ENCODE measurements at regions not wholly inside any gene's neighbourhood (a gene's known extent, or its start where the extent isn't known, plus 50 kb on each side); places are given as distances from the start of the nearest gene placed in this dataset.
A peak's percentile ranks its signal among the peaks of the same experiment; 100 is the strongest.

DNA sequence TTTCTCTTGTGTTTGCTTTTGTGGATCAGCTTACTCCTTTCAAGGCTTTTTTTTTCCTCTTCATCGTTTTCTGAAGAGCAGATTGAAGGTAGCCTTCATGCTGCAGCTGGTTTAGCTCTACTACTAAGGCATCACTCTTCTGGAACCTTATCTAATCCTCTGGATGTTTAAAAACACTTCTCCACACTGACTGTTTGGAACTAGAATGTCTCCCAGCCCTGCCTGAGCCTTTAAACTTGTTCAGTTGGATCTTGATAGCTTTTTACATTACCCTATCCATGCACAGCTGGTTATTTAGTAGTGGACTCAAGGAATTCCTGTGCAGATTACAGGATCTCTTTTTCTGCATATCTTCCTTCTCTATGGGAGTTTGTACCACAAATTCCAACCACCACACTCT lies 108.9 kb upstream of the ASCC3 start:
- ATAC-seq (ENCODE audit: low FRiP score) (no peak), DNase-seq (ENCODE audit: low spot score) (no peak)
- TF ChIP-seq CTCF (IDR thresholded peaks at IDR 0.05): no peak

- ATAC-seq (ENCODE audit: low FRiP score): peak; percentile 28
Measured at GRCh38 chr6:100996409-100996808, 115.3 kb upstream of the ASCC3 start.

DNA sequence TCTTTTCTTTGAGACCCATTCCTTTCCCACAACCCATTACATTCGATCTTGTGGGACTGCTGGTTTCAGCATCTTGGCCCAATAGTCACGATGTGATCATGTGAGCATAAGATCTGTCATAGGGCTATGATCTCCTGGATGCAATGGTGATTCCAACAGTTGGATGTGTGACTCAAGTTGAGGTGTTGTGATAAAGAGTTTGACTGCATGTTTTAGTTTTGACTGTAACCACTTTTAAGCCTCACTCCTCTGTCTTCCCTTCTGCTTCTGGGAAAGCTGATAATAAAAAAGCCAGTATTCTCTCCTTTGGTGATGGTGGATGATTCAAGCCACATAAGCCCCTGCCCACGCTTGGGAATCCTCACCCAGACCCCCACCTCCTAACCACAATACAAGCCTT lies 117.0 kb upstream of the ASCC3 start:
- no peak for TF ChIP-seq CTCF (IDR thresholded peaks at IDR 0.05)
- ATAC-seq (ENCODE audit: low FRiP score): no peak

More at GRCh38 chr6:100996409-100996808, 115.3 kb upstream of the ASCC3 start:
- DNase-seq (ENCODE audit: low spot score): no peak
- TF ChIP-seq CTCF (IDR thresholded peaks at IDR 0.05): no peak

DNA sequence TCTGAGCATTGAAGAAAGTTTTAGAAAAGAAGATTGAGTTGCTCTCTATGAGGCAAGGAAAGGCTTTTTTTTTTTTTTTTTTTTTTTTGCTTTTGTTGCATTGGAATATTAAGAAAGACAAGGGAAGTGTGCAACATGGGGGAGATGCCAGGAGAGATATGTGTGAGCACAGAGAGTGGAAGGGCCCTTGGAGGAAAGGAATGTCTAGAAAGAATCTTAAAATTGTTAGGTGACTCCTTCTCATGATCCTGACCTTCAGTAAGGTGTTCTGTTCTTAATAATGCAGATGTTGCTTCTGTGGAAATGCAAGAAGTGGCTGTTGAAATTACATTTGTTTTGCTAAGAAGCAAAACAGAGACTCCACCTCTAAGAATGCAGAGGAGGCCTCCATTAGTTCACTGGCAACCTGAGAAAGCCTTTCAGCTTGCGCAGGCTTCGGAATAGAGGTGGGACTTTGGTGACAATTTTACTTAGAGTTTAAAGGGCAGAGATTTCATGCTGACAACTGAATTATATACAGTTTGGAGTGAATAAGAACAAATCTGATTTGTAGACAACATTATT lies 118.0 kb upstream of the ASCC3 start:
- TF ChIP-seq CTCF (IDR thresholded peaks at IDR 0.05): no peak
- ATAC-seq (ENCODE audit: low FRiP score) (no peak), DNase-seq (ENCODE audit: low spot score) (no peak)

More for the DNA sequence above, 117.0 kb upstream of the ASCC3 start:
- DNase-seq (ENCODE audit: low spot score): no peak

DNA sequence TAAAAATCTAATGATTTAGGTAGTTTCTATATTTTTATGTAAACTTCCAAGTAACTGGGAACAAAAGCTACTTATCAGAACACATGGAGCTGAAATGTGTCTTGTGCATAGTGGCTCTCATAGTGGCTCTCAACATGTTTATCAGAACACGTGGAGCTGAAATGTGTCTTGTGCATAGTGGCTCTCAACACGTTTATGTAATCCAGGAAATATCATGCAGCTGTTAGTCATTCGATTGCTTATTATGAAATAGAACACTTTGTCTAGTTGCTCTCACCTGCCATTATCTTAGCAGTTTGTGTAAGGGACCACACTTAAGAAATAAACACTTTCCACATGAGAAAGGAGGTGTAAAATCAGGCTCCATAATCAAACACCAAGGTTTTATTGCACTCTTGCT lies 119.2 kb upstream of the ASCC3 start:
- no peak for ATAC-seq (ENCODE audit: low FRiP score)
- no peak for TF ChIP-seq CTCF (IDR thresholded peaks at IDR 0.05)
- DNase-seq (ENCODE audit: low spot score): no peak

- no peak for ATAC-seq (ENCODE audit: low FRiP score)
- DNase-seq (ENCODE audit: low spot score): no peak
- TF ChIP-seq CTCF (IDR thresholded peaks at IDR 0.05): no peak
Measured at GRCh38 chr6:101001012-101001411, 119.9 kb upstream of the ASCC3 start.

DNA sequence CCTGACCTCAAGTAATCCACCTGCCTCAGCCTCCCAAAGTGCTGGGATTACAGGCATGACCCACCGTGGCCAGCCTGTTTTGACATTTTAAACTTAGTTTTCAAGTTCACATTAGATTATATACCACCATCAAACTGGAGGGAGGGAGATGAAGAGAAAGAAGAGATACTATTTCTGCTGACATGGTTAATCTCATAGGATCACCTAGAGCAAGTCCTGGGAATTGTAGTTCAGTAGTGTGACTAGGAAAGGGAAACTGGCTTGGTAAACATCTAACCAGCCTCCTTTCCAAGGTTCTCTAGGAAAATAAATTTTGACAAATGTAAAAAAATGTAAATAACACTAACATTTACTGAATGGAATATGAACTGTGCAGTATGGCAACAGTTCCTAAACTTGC lies 120.5 kb upstream of the ASCC3 start:
- ATAC-seq (ENCODE audit: low FRiP score) (no peak), DNase-seq (ENCODE audit: low spot score) (no peak)
- TF ChIP-seq CTCF (IDR thresholded peaks at IDR 0.05): no peak
